Breast epithelium (tissue), 4 donors: ENCODE measurements at regions not wholly inside any gene's neighbourhood (a gene's known extent, or its start where the extent isn't known, plus 50 kb on each side); places are given as distances from the start of the nearest gene placed in this dataset.
"Not testable (repeated sequence)": the region's sequence is repeated elsewhere in the genome, so short reads cannot be mapped to it uniquely, and the experiment has no call there.

Experiments used
- DNase-seq, 2 donors: peaks; one replicate each; pipeline ENCODE4 v3.0.0-alpha.2; 2019; ENCODE audit warnings: low spot score in 2 of 2
- H3K27ac ChIP-seq, 2 donors: fragments of 200-600 bp; sonication (generic) in 1 of 2; one replicate each; pipeline ENCODE4 v1.5.1; 2016 to 2019; ENCODE audit warnings: mild to moderate bottlenecking in 1 of 2
- H3K27me3 ChIP-seq, 2 donors: fragments of 200-600 bp; sonication (generic) in 1 of 2; one replicate each; pipeline versions ENCODE4 v1.5.1 to v1.6.0; 2017 to 2019; ENCODE audit warnings: control low read depth in 1 of 2, mild to moderate bottlenecking in 1 of 2
- H3K36me3 ChIP-seq: fragments of 200-600 bp; one replicate; pipeline ENCODE4 v1.5.1; 2019
- H3K4me1 ChIP-seq, 2 donors: fragments of 200-600 bp; sonication (generic); one replicate each; pipeline ENCODE4 v1.5.1; 2016 to 2019; ENCODE audit warnings: control low read depth in 1 of 2
- H3K4me3 ChIP-seq, 3 donors: fragments of 200-600 bp; sonication (generic); 1 replicate in 2 of 3; 2 replicates in 1 of 3; pipeline ENCODE4 v1.5.1; 2016 to 2019; ENCODE audit warnings: mild to moderate bottlenecking in 3 of 3, moderate library complexity in 2 of 3
- H3K9me3 ChIP-seq, 2 donors: fragments of 200-600 bp; sonication (generic) in 1 of 2; one replicate each; pipeline ENCODE4 v1.5.1; 2016 to 2019; ENCODE audit warnings: control low read depth in 1 of 2
- CTCF ChIP-seq, 3 donors: fragments of 450-650 bp; IDR thresholded peaks; one replicate each; pipeline ENCODE4 v1.5.1; 2016 to 2017; ENCODE audit warnings: antibody characterized with exemption in 3 of 3, mild to moderate bottlenecking in 3 of 3, moderate library complexity in 3 of 3
- POLR2A ChIP-seq: fragments of 450-650 bp; IDR thresholded peaks from one replicate; pipeline ENCODE4 v1.6.1; 2016; ENCODE audit warnings: antibody characterized with exemption, mild to moderate bottlenecking, moderate library complexity
- POLR2AphosphoS5 ChIP-seq, 3 donors: sonication (generic); formaldehyde crosslinking; IDR thresholded peaks; one replicate each; pipeline ENCODE4 v1.6.1; 2017; ENCODE audit warnings: antibody characterized with exemption in 3 of 3
- intact Hi-C: fragments of 100-400 bp; cut with DNase I; formaldehyde crosslinking; loops from one replicate; pipeline ENCODE4 v1.15.1; 2023; ENCODE audit warnings: low total_unique reads

- Histone ChIP-seq H3K9me3 (no peaks in the 10 kb centered on the region), H3K4me1 (no peaks in the 10 kb centered on the region), H3K27ac (peak overlapping the region; percentile 26 to 48), H3K27me3 (peaks cover 0 to 3% of the 10 kb centered on the region in 2 donors), H3K36me3 (no peaks in the 10 kb centered on the region), H3K4me3 (no peak overlapping the region)
- TF ChIP-seq CTCF (IDR thresholded peaks at IDR 0.05) (no peak), POLR2AphosphoS5 (IDR thresholded peaks at IDR 0.05) (no peak)
- intact Hi-C loops, result no loop called here
- no peak for DNase-seq
Observed at GRCh38 chr20:47927944-47928343, 142.7 kb upstream of the SULF2 start.

GRCh38 chr20:47927385-47927851 is 142.1 kb upstream of the SULF2 start:
- H3K27me3 ChIP-seq, result peaks cover 0 to 5% of the 10 kb centered on the region in 2 donors
- H3K9me3 ChIP-seq, result no peaks in the 10 kb centered on the region
- H3K4me3 ChIP-seq, result no peak overlapping the region
- intact Hi-C loops, result no loop called here
- H3K36me3 ChIP-seq, result no peaks in the 10 kb centered on the region
- peak overlapping the region; percentile 26 to 48 for H3K27ac ChIP-seq
- no peaks in the 10 kb centered on the region for H3K4me1 ChIP-seq
- TF ChIP-seq POLR2A (no peak), CTCF (IDR thresholded peaks at IDR 0.05) (no peak), POLR2AphosphoS5 (IDR thresholded peaks at IDR 0.05) (no peak)
- peak in 1 of 2 donors; percentile 67 for DNase-seq

GRCh38 chr20:47926731-47927130 is 141.4 kb upstream of the SULF2 start:
- intact Hi-C loops, result no loop called here
- peak overlapping the region; percentile 26 to 48 for H3K27ac ChIP-seq
- H3K36me3 ChIP-seq, result no peaks in the 10 kb centered on the region
- H3K27me3 ChIP-seq, result peaks cover 0 to 9% of the 10 kb centered on the region in 2 donors
- no peaks in the 10 kb centered on the region for H3K4me1 ChIP-seq
- DNase-seq, result no peak
- no peak overlapping the region for H3K4me3 ChIP-seq
- H3K9me3 ChIP-seq, result no peaks in the 10 kb centered on the region
- TF ChIP-seq POLR2AphosphoS5 (IDR thresholded peaks at IDR 0.05), result no peak
- TF ChIP-seq POLR2A, result no peak
- no peak for TF ChIP-seq CTCF (IDR thresholded peaks at IDR 0.05)

- H3K27ac ChIP-seq, result no peak overlapping the region
- intact Hi-C loops, result no loop called here
Observed at GRCh38 chr20:47925593-47925992, 140.3 kb upstream of the SULF2 start.

GRCh38 chr20:47922269-47922668 is 137.0 kb upstream of the SULF2 start:
- TF ChIP-seq POLR2A (no peak), CTCF (IDR thresholded peaks at IDR 0.05) (no peak), POLR2AphosphoS5 (IDR thresholded peaks at IDR 0.05) (no peak)
- Histone ChIP-seq H3K4me1 (no peaks in the 10 kb centered on the region), H3K27ac (no peak overlapping the region), H3K9me3 (no peaks in the 10 kb centered on the region), H3K4me3 (no peak overlapping the region), H3K36me3 (no peaks in the 10 kb centered on the region), H3K27me3 (peaks cover 0 to 9% of the 10 kb centered on the region in 2 donors)
- intact Hi-C loops, result no loop called here
- DNase-seq, result no peak

More at GRCh38 chr20:47925593-47925992, 140.3 kb upstream of the SULF2 start:
- no peak for DNase-seq
- no peaks in the 10 kb centered on the region for H3K4me1 ChIP-seq
- H3K36me3 ChIP-seq, result no peaks in the 10 kb centered on the region
- no peaks in the 10 kb centered on the region for H3K9me3 ChIP-seq
- no peak for TF ChIP-seq CTCF (IDR thresholded peaks at IDR 0.05)
- no peak for TF ChIP-seq POLR2A
- no peak for TF ChIP-seq POLR2AphosphoS5 (IDR thresholded peaks at IDR 0.05)
- no peak overlapping the region for H3K4me3 ChIP-seq
- H3K27me3 ChIP-seq, result peaks cover 0 to 9% of the 10 kb centered on the region in 2 donors

GRCh38 chr20:47921829-47922228 is 136.5 kb upstream of the SULF2 start:
- not testable (repeated sequence) for H3K4me3 ChIP-seq, H3K27ac ChIP-seq, DNase-seq

More at GRCh38 chr20:47921829-47922228, 136.5 kb upstream of the SULF2 start:
- H3K27me3 ChIP-seq, H3K36me3 ChIP-seq, H3K4me1 ChIP-seq, H3K9me3 ChIP-seq, intact Hi-C loops: not testable (repeated sequence)
